HCT116 (cell line): ENCODE measurements at regions not wholly inside any gene's neighbourhood (a gene's known extent, or its start where the extent isn't known, plus 50 kb on each side); places are given as distances from the start of the nearest gene placed in this dataset.

Experiments used
- ATAC-seq: fragments of 200-7000 bp; cut with Tn5 transposase; 2 replicates; pipeline ENCODE4 v1.9.1; 2020; ENCODE audit warnings: mild to moderate bottlenecking, moderate library complexity
- BruUV-seq: library from RNA; stranded (reverse); fragments of 400-500 nt; replicated peaks from 2 replicates; lab custom pipeline; 2021; lab: Mats Ljungman, UMichigan
- CTCF ChIA-PET: fragments of 300-600 bp; sonication (Branson Sonifier 250); formaldehyde crosslinking; loops from one replicate; lab custom pipeline; 2021; ENCODE audit warnings: antibody characterized with exemption; lab: Charles Lee
- POLR2A ChIA-PET: fragments of 300-600, 350-600 bp; sonication (Branson Sonifier 250); formaldehyde crosslinking; loops from one replicate; lab custom pipeline; 2021; ENCODE audit warnings: antibody characterized with exemption; lab: Charles Lee
- RAD21 ChIA-PET, 2 experiments: fragments of 300-600 bp; sonication (Branson Sonifier 250); formaldehyde crosslinking; loops; one replicate each; lab custom pipeline; 2023; ENCODE audit warnings: low total read pairs in 2 of 2; ENCODE audit not compliant: uncharacterized antibody in 2 of 2, unreplicated experiment in 2 of 2, low non-redundant PET in 1 of 2; lab: Charles Lee
- DNase-seq: peaks from one replicate; pipeline ENCODE4 v3.0.0-alpha.2; 2010; ENCODE audit warnings: low read depth, low spot score
- H2AFZ ChIP-seq: fragments of 200-600 bp; shearing (Covaris generic), sonication (generic); 2 replicates; pipeline ENCODE4 v1.6.1; 2017; ENCODE audit warnings: low read depth, mixed run types, mixed read lengths, antibody characterized with exemption, low read length; ENCODE audit not compliant: poor library complexity, severe bottlenecking
- H3K27ac ChIP-seq: 2 replicates; pipeline ENCODE4 v1.5.1; 2012; ENCODE audit warnings: low read depth, low read length
- H3K27me3 ChIP-seq: fragments of 200-600 bp; sonication (generic); 2 replicates; pipeline ENCODE4 v1.6.1; 2016; ENCODE audit warnings: mixed run types, low read length, mixed read lengths; ENCODE audit not compliant: insufficient read depth
- H3K36me3 ChIP-seq, 2 experiments: fragments of 200-500 bp in 1 of 2; fragments of 200-600 bp in 1 of 2; sonication (Bioruptor generic) in 1 of 2; sonication (generic) in 1 of 2; 2 replicates each; pipeline versions ENCODE4 v1.5.1 to v1.6.1; 2014 to 2016; ENCODE audit warnings: low read length in 2 of 2, inconsistent platforms in 1 of 2, mixed read lengths in 1 of 2, mixed run types in 1 of 2; ENCODE audit not compliant: insufficient read depth in 2 of 2, control insufficient read depth in 1 of 2
- H3K4me1 ChIP-seq, 2 experiments: fragments of 200-600 bp in 1 of 2; sonication (generic) in 1 of 2; 2 replicates each; pipeline versions ENCODE4 v1.5.1 to v1.6.1; 2012 to 2017; ENCODE audit warnings: low read length in 2 of 2, inconsistent platforms in 1 of 2, mild to moderate bottlenecking in 1 of 2, mixed read lengths in 1 of 2, mixed run types in 1 of 2, moderate library complexity in 1 of 2; ENCODE audit not compliant: insufficient read depth in 2 of 2, control insufficient read depth in 1 of 2
- H3K4me2 ChIP-seq: fragments of 200-600 bp; sonication (generic); 2 replicates; pipeline ENCODE4 v1.6.1; 2017; ENCODE audit warnings: mixed run types, low read length, mixed read lengths
- H3K4me3 ChIP-seq, 2 experiments: fragments of 200-600 bp in 1 of 2; sonication (generic) in 1 of 2; replicated peaks in 1 of 2; 2 replicates each; pipeline ENCODE4 v1.5.1; 2011 to 2016; ENCODE audit warnings: low read length in 2 of 2, control low read depth in 1 of 2, low read depth in 1 of 2, mild to moderate bottlenecking in 1 of 2, mixed read lengths in 1 of 2, mixed run types in 1 of 2
- H3K79me2 ChIP-seq: fragments of 200-600 bp; sonication (generic); 2 replicates; pipeline ENCODE4 v1.6.1; 2017; ENCODE audit warnings: mild to moderate bottlenecking, mixed run types, low read length, moderate library complexity, mixed read lengths; ENCODE audit not compliant: insufficient read depth
- H3K9ac ChIP-seq: fragments of 200-600 bp; sonication (generic); 2 replicates; pipeline ENCODE4 v1.6.1; 2016; ENCODE audit warnings: low read length, mixed read lengths
- H3K9me2 ChIP-seq: fragments of 200-600 bp; sonication (generic), shearing (Covaris generic); 2 replicates; pipeline ENCODE4 v1.6.1; 2017; ENCODE audit warnings: mixed run types, mild to moderate bottlenecking, moderate library complexity; ENCODE audit not compliant: insufficient read depth
- H3K9me3 ChIP-seq, 2 experiments: fragments of 200-500 bp in 1 of 2; fragments of 200-600 bp in 1 of 2; sonication (Bioruptor generic) in 1 of 2; sonication (generic) in 1 of 2; 2 replicates each; pipeline ENCODE4 v1.6.1; 2014 to 2017; ENCODE audit warnings: low read length in 2 of 2, mixed read lengths in 2 of 2, inconsistent platforms in 1 of 2, low read depth in 1 of 2, mild to moderate bottlenecking in 1 of 2, mixed run types in 1 of 2, moderate library complexity in 1 of 2; ENCODE audit not compliant: control insufficient read depth in 1 of 2, insufficient read depth in 1 of 2
- H4K20me1 ChIP-seq: fragments of 200-600 bp; sonication (generic), shearing (Covaris generic); 2 replicates; pipeline ENCODE4 v1.6.1; 2017; ENCODE audit warnings: mixed run types, mild to moderate bottlenecking, moderate library complexity; ENCODE audit not compliant: insufficient read depth
- CBX3 ChIP-seq: IDR thresholded peaks from 2 replicates; pipeline ENCODE4 v1.6.1; 2012; ENCODE audit warnings: low read depth
- CTCF ChIP-seq, 3 experiments: fragments of 200-600 bp in 1 of 3; sonication (generic) in 1 of 3; IDR thresholded peaks in 2 of 3; conservative IDR thresholded peaks in 1 of 3; 2 replicates each; pipeline ENCODE4 v1.5.1; 2012 to 2017; ENCODE audit warnings: low read depth in 2 of 3, low read length in 2 of 3, antibody characterized with exemption in 1 of 3, borderline replicate concordance in 1 of 3, control low read depth in 1 of 3, mild to moderate bottlenecking in 1 of 3, mixed read lengths in 1 of 3, mixed run types in 1 of 3, moderate library complexity in 1 of 3; ENCODE audit not compliant: insufficient read depth in 1 of 3
- EGR1 ChIP-seq: IDR thresholded peaks from 2 replicates; pipeline ENCODE4 v1.6.1; 2012; ENCODE audit warnings: low read depth
- ELF1 ChIP-seq: IDR thresholded peaks from 2 replicates; pipeline ENCODE4 v1.6.1; 2012; ENCODE audit warnings: low read depth, borderline replicate concordance
- EZH2 ChIP-seq: fragments of 200-600 bp; sonication (generic); IDR thresholded peaks from 2 replicates; pipeline ENCODE4 v1.6.1; 2017; ENCODE audit warnings: antibody characterized with exemption, mixed run types
- FOSL1 ChIP-seq: IDR thresholded peaks from 2 replicates; pipeline ENCODE4 v1.6.1; 2012; ENCODE audit warnings: low read depth
- POLR2AphosphoS5 ChIP-seq: IDR thresholded peaks from 2 replicates; pipeline ENCODE4 v1.6.1; 2011; ENCODE audit warnings: mild to moderate bottlenecking, low read depth, low read length, moderate library complexity
- REST ChIP-seq: IDR thresholded peaks from 2 replicates; pipeline ENCODE4 v1.6.1; 2012; ENCODE audit warnings: low read depth
- SP1 ChIP-seq: IDR thresholded peaks from 2 replicates; pipeline ENCODE4 v1.6.1; 2012; ENCODE audit warnings: low read depth
- SRF ChIP-seq: IDR thresholded peaks from 2 replicates; pipeline ENCODE4 v1.6.1; 2012; ENCODE audit warnings: low read depth
- TCF7L2 ChIP-seq: IDR thresholded peaks from 2 replicates; pipeline ENCODE4 v1.7.0; 2011; ENCODE audit warnings: borderline replicate concordance, inconsistent platforms; ENCODE audit not compliant: insufficient read depth, insufficient read length; ENCODE audit errors: extremely low read depth
- YY1 ChIP-seq: IDR thresholded peaks from 2 replicates; pipeline ENCODE4 v1.6.1; 2011; ENCODE audit warnings: low read length, low read depth, moderate library complexity, mild to moderate bottlenecking; ENCODE audit not compliant: insufficient replicate concordance; ENCODE audit errors: extremely low read depth
- ZFX ChIP-seq: fragments of 450-650 bp; IDR thresholded peaks from 2 replicates; pipeline ENCODE4 v1.6.1; 2017
- ZNF274 ChIP-seq: fragments of 200-500 bp; sonication (Bioruptor generic); IDR thresholded peaks from 2 replicates; pipeline ENCODE4 v1.6.1; 2014; ENCODE audit warnings: mild to moderate bottlenecking, low read depth, low read length, inconsistent platforms
- intact Hi-C: fragments of 100-400 bp; cut with micrococcal nuclease; formaldehyde crosslinking; loops from 2 replicates; pipeline ENCODE4 v1.10.0; 2022

- Histone ChIP-seq H3K27me3 (no peaks in the 10 kb centered on the region), H3K9ac (no peak overlapping the region), H3K4me2 (no peak overlapping the region), H3K36me3 (no peaks in the 10 kb centered on the region), H4K20me1 (no peaks in the 10 kb centered on the region), H3K9me3 (no peaks in the 10 kb centered on the region), H3K4me3 (no peak overlapping the region), H3K9me2 (no peaks in the 10 kb centered on the region), H3K27ac (no peak overlapping the region), H3K4me1 (no peaks in the 10 kb centered on the region), H3K79me2 (no peaks in the 10 kb centered on the region), H2AFZ (no peak overlapping the region)
- ChIA-PET RAD21 (no interaction called here), CTCF (no interaction called here), POLR2A (no interaction called here)
- TF ChIP-seq TCF7L2 (no peak), CBX3 (no peak), SP1 (no peak), YY1 (no peak), CTCF (IDR thresholded peaks at IDR 0.05 in 2 of 3, conservative IDR thresholded peaks at IDR 0.05 in 1 of 3; ENCODE audit: borderline replicate concordance in 1 of 3, insufficient read depth in 1 of 3, low read depth in 2 of 3, low read length in 2 of 3) (no peak), REST (no peak), ZFX (no peak), ELF1 (no peak), EGR1 (no peak), SRF (no peak), POLR2AphosphoS5 (no peak), FOSL1 (no peak), EZH2 (no peak), ZNF274 (no peak)
- intact Hi-C loops = no loop called here
- DNase-seq (no peak), ATAC-seq (no peak)
- no TSS peak for BruUV-seq
Measured at GRCh38 chr3:106089806-106090205, 221.0 kb upstream of the CBLB start.
